GM12892 (cell line): ENCODE measurements at regions not wholly inside any gene's neighbourhood (a gene's known extent, or its start where the extent isn't known, plus 50 kb on each side); places are given as distances from the start of the nearest gene placed in this dataset.

Experiments
- POLR2A ChIP-seq: IDR thresholded peaks from 2 replicates; pipeline ENCODE4 v1.6.1; 2011; ENCODE audit warnings: low read depth, low read length, control low read depth
- TAF1 ChIP-seq: IDR thresholded peaks from 2 replicates; pipeline ENCODE4 v1.6.1; 2011; ENCODE audit warnings: low read depth, mild to moderate bottlenecking, control low read depth, low read length, borderline replicate concordance

GRCh38 chr11:33461369-33462125 is 204.4 kb downstream of the HIPK3 start:
- TF ChIP-seq POLR2A (no peak), TAF1 (no peak)
